H1 (cell line): ENCODE measurements at regions not wholly inside any gene's neighbourhood (a gene's known extent, or its start where the extent isn't known, plus 50 kb on each side); places are given as distances from the start of the nearest gene placed in this dataset.

Experiments
- BCL11A ChIP-seq, 2 experiments: IDR thresholded peaks; one replicate each; pipeline ENCODE4 v1.6.1; 2011; ENCODE audit warnings: low read depth in 2 of 2, low read length in 2 of 2, mild to moderate bottlenecking in 2 of 2
- NANOG ChIP-seq: IDR thresholded peaks from 2 replicates; pipeline ENCODE4 v1.6.1; 2011; ENCODE audit warnings: low read length, low read depth, mild to moderate bottlenecking, inconsistent platforms; ENCODE audit not compliant: insufficient read depth, poor library complexity, severe bottlenecking
- POLR2A ChIP-seq, 2 experiments: IDR thresholded peaks; 1 replicate in 1 of 2; 2 replicates in 1 of 2; pipeline ENCODE4 v1.6.1; 2011; ENCODE audit warnings: low read depth in 2 of 2, low read length in 2 of 2, mild to moderate bottlenecking in 2 of 2; ENCODE audit errors: control extremely low read depth in 1 of 2

- TF ChIP-seq BCL11A (IDR thresholded peaks at IDR 0.05; ENCODE audit: low read depth in 2 of 2, low read length in 2 of 2), result no peak
- no peak for TF ChIP-seq NANOG
- no peak for TF ChIP-seq POLR2A (IDR thresholded peaks at IDR 0.05; ENCODE audit: control extremely low read depth in 1 of 2, low read depth in 2 of 2, low read length in 2 of 2)
These were observed 53.0 kb downstream of the MRPL57 start for GRCh38 chr13:21229241-21230024.
